K562 (cell line): ENCODE measurements at regions not wholly inside any gene's neighbourhood (a gene's known extent, or its start where the extent isn't known, plus 50 kb on each side); places are given as distances from the start of the nearest gene placed in this dataset.
"Not testable (repeated sequence)": the region's sequence is repeated elsewhere in the genome, so short reads cannot be mapped to it uniquely, and the experiment has no call there.

Experiments
- ATAC-seq: fragments of 200-7000 bp; cut with Tn5 transposase; 3 replicates; pipeline ENCODE4 v1.9.1; 2020; ENCODE audit warnings: moderate library complexity
- BruUV-seq: library from RNA; stranded (reverse); fragments of 400-500 nt; replicated peaks from 2 replicates; lab custom pipeline; 2021; lab: Mats Ljungman, UMichigan
- CTCF ChIA-PET: fragments of 300-600 bp; formaldehyde crosslinking; extraction: SDS; loops from one replicate; lab custom pipeline; 2021; ENCODE audit warnings: low intra/inter-chr PET ratio; lab: Yijun Ruan, JAX
- POLR2A ChIA-PET: fragments of 300-600, 350-650 bp; sonication (Branson Sonifier 250); formaldehyde crosslinking; extraction: SDS; loops from one replicate; lab custom pipeline; 2021; ENCODE audit warnings: antibody characterized with exemption, inconsistent platforms; lab: Yijun Ruan, JAX
- DNase-seq, 4 experiments: peaks; one replicate each; pipeline versions ENCODE4 v3.0.0 to v3.0.0-alpha.2; 2011 to 2018; ENCODE audit warnings: low spot score in 3 of 4, mixed read lengths in 3 of 4; ENCODE audit errors: extremely low read depth in 1 of 4
- FAIRE-seq: peaks from 2 replicates; lab custom pipeline; 2011; peaks lifted over from hg19 to GRCh38; lab: Jason Lieb, UNC
- H2AFZ ChIP-seq: 2 replicates; pipeline ENCODE4 v1.6.0; 2011; ENCODE audit warnings: low read depth, low read length, control low read depth, inconsistent platforms
- H3K27ac ChIP-seq: fragments of 200-600 bp; 3 replicates; pipeline ENCODE4 v1.8.0; 2011; ENCODE audit warnings: low read depth, mild to moderate bottlenecking, control low read depth, inconsistent platforms, low read length, moderate library complexity, mixed read lengths; ENCODE audit errors: extremely low read depth
- H3K27me3 ChIP-seq, 2 experiments: fragments of 300-600 bp in 1 of 2; 2 replicates in 1 of 2; 3 replicates in 1 of 2; pipeline versions ENCODE4 v1.6.0 to v1.8.0; 2011; ENCODE audit warnings: inconsistent platforms in 2 of 2, low read length in 2 of 2, mild to moderate bottlenecking in 1 of 2, mixed read lengths in 1 of 2, moderate library complexity in 1 of 2; ENCODE audit not compliant: control insufficient read depth in 2 of 2, insufficient read depth in 2 of 2
- H3K36me3 ChIP-seq: fragments of 300-600 bp; 3 replicates; pipeline ENCODE4 v1.8.0; 2011; ENCODE audit warnings: mild to moderate bottlenecking, low read length, inconsistent platforms; ENCODE audit not compliant: control insufficient read depth, insufficient read depth
- H3K4me1 ChIP-seq, 2 experiments: fragments of 200-600 bp in 1 of 2; replicated peaks in 1 of 2; 2 replicates in 1 of 2; 3 replicates in 1 of 2; pipeline versions ENCODE4 v1.5.1 to v1.8.0; 2011; ENCODE audit warnings: inconsistent platforms in 2 of 2, low read length in 2 of 2, mild to moderate bottlenecking in 1 of 2, mixed read lengths in 1 of 2, moderate library complexity in 1 of 2; ENCODE audit not compliant: control insufficient read depth in 2 of 2, insufficient read depth in 2 of 2
- H3K4me2 ChIP-seq: 2 replicates; pipeline ENCODE4 v1.6.1; 2011; ENCODE audit warnings: low read length, control low read depth, inconsistent platforms, mixed read lengths; ENCODE audit not compliant: insufficient read depth
- H3K4me3 ChIP-seq: fragments of 200-600 bp; sonication (generic), shearing (Covaris generic); 2 replicates; pipeline ENCODE4 v1.5.1; 2016; ENCODE audit warnings: control low read depth, inconsistent platforms
- H3K79me2 ChIP-seq: fragments of 200-600 bp; 3 replicates; pipeline ENCODE4 v1.8.0; 2011; ENCODE audit warnings: low read length, inconsistent platforms; ENCODE audit not compliant: control insufficient read depth, insufficient read depth
- H3K9ac ChIP-seq, 2 experiments: 2 replicates each; pipeline versions ENCODE4 v1.6.0 to v1.6.1; 2011; ENCODE audit warnings: low read depth in 2 of 2, low read length in 2 of 2, control low read depth in 1 of 2, inconsistent platforms in 1 of 2, mild to moderate bottlenecking in 1 of 2, mixed read lengths in 1 of 2; ENCODE audit not compliant: insufficient read depth in 1 of 2
- H3K9me1 ChIP-seq: one replicate; pipeline ENCODE4 v1.6.0; 2011; ENCODE audit warnings: inconsistent platforms, mild to moderate bottlenecking, low read length, moderate library complexity; ENCODE audit not compliant: control insufficient read depth, insufficient read depth
- H3K9me3 ChIP-seq: replicated peaks from 2 replicates; pipeline ENCODE4 v1.5.1; 2011; ENCODE audit warnings: low read depth, low read length, inconsistent platforms; ENCODE audit not compliant: control insufficient read depth, insufficient read depth
- H4K20me1 ChIP-seq: replicated peaks from 2 replicates; pipeline ENCODE4 v1.6.1; 2011; ENCODE audit warnings: low read length, inconsistent platforms, mixed read lengths; ENCODE audit not compliant: control insufficient read depth, insufficient read depth
- CBFB ChIP-seq: sonication (generic); formaldehyde crosslinking; IDR thresholded peaks from 2 replicates; pipeline ENCODE4 v1.4.0; 2020; ENCODE audit warnings: mild to moderate bottlenecking, missing genetic modification reagents
- POLR2B ChIP-seq: fragments of 450-650 bp; IDR thresholded peaks from 2 replicates; pipeline ENCODE4 v1.6.1; 2018; ENCODE audit warnings: low read depth; ENCODE audit not compliant: partially characterized antibody
- POLR2G ChIP-seq: fragments of 200-400 bp; formaldehyde crosslinking; IDR thresholded peaks from 2 replicates; pipeline ENCODE4 v1.6.1; 2017; ENCODE audit warnings: low read depth, mild to moderate bottlenecking, antibody characterized with exemption, low read length, moderate library complexity
- RBFOX2 ChIP-seq: fragments of 200-400 bp; formaldehyde crosslinking; IDR thresholded peaks from 2 replicates; pipeline ENCODE4 v1.6.1; 2017; ENCODE audit warnings: low read depth, mild to moderate bottlenecking, low read length, moderate library complexity
- RBM22 ChIP-seq: fragments of 200-400 bp; formaldehyde crosslinking; IDR thresholded peaks from 2 replicates; pipeline ENCODE4 v1.6.1; 2018; ENCODE audit warnings: low read length, low read depth; ENCODE audit not compliant: poor library complexity, severe bottlenecking
- WGBS: fragments of 100-300 bp; shearing (Covaris generic); methylation state at CpG from one replicate; pipeline ENCODE4 v1.1.6; 2016; ENCODE audit warnings: low coverage, mixed read lengths; ENCODE audit not compliant: insufficient coverage; ENCODE audit errors: missing lambda C conversion rate; 5-methylcytosine and 5-hydroxymethylcytosine counted together
- in situ Hi-C: fragments of 300-500 bp; cut with MboI; formaldehyde crosslinking; loops from 4 replicates; pipeline ENCODE4 v1.15.0; 2018; ENCODE audit warnings: inconsistent platforms, mixed read lengths
- intact Hi-C: fragments of 100-400 bp; cut with micrococcal nuclease; formaldehyde crosslinking; loops from 2 replicates; pipeline ENCODE4 v1.14.2; 2022
- TF ChIP-seq, protein P1 (sequence below): fragments of 250-450 bp; sonication (Bioruptor Pico); IDR thresholded peaks from 2 replicates; pipeline ENCODE4 v1.9.0; 2021; ENCODE audit warnings: mild to moderate bottlenecking, inconsistent platforms

DNA sequence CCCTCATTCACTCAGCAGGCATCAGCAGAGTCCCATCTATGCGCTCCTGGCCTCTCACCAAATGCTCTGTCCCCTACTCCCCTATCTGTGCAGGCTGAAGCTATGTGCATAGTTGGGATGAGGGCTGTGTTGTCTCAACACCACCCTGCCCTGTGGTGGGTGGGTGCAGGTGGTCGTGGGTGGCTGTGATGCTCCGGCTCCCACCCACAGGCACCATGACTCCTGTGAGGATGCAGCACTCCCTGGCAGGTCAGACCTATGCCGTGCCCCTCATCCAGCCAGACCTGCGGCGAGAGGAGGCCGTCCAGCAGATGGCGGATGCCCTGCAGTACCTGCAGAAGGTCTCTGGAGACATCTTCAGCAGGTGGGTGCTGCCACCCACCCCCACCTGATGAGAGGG, 153.9 kb downstream of the OR4F15 start:
- Histone ChIP-seq H3K79me2 (peaks cover 15% of the 10 kb centered on the region), H3K9ac (peak overlapping the region in 1 of 2 experiments; percentile 65; a peak in 2 of 4 replicates)
- POLR2A ChIA-PET, H2AFZ ChIP-seq, H3K27me3 ChIP-seq, H4K20me1 ChIP-seq, in situ Hi-C loops, BruUV-seq, H3K4me3 ChIP-seq, H3K4me2 ChIP-seq, H3K36me3 ChIP-seq, intact Hi-C loops, CTCF ChIA-PET, H3K9me3 ChIP-seq, H3K9me1 ChIP-seq, H3K27ac ChIP-seq, ATAC-seq, FAIRE-seq, H3K4me1 ChIP-seq: not testable (repeated sequence)
- WGBS = 87% methylated on average over 6 of the region's 8 CpGs
- peak in 2 of 4 experiments; percentile 8 for DNase-seq
- TF ChIP-seq, protein P1, sequence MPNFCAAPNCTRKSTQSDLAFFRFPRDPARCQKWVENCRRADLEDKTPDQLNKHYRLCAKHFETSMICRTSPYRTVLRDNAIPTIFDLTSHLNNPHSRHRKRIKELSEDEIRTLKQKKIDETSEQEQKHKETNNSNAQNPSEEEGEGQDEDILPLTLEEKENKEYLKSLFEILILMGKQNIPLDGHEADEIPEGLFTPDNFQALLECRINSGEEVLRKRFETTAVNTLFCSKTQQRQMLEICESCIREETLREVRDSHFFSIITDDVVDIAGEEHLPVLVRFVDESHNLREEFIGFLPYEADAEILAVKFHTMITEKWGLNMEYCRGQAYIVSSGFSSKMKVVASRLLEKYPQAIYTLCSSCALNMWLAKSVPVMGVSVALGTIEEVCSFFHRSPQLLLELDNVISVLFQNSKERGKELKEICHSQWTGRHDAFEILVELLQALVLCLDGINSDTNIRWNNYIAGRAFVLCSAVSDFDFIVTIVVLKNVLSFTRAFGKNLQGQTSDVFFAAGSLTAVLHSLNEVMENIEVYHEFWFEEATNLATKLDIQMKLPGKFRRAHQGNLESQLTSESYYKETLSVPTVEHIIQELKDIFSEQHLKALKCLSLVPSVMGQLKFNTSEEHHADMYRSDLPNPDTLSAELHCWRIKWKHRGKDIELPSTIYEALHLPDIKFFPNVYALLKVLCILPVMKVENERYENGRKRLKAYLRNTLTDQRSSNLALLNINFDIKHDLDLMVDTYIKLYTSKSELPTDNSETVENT = 0 out of 2 replicates have a peak, but pooled peaks have one; percentile 28
- peak; percentile 63 for TF ChIP-seq POLR2G
- peak; percentile 20 for TF ChIP-seq RBM22
- peak; percentile 48; the same call in 1 of the 2 replicates for TF ChIP-seq RBFOX2
- peak; percentile 21 for TF ChIP-seq POLR2B
- TF ChIP-seq CBFB = 0 out of 2 replicates have a peak, but pooled peaks have one; percentile 22
